ENCODE measurements at regions not wholly inside any gene's neighbourhood (a gene's known extent, or its start where the extent isn't known, plus 50 kb on each side); places are given as distances from the start of the nearest gene placed in this dataset.

DNA sequence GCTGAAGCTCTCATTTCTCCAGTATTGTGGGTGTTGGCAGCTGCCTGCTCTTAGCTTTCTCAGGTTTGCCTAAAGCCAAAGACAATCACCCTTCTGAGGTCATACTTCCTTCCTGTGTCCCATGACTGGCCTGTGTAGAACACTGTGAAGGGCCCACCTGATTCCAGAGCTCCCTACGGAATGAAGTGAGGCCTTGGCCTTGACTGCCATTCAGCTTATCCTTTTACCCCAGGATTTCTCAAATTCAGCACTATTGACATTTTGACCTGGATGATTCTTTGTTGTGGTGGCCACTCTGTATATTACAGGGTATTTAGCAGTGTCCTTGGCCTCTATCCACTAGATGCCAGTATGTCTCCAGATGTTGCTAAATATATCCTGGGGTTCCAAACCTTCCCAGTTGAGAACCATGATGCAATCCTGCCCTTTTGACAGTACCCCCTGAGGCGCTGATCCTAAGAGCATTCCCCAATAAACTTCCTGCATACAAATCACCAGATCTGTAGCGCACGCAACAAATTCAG, 112.3 kb upstream of the KRR1 start (continued):
- TF ChIP-seq, protein P1, sequence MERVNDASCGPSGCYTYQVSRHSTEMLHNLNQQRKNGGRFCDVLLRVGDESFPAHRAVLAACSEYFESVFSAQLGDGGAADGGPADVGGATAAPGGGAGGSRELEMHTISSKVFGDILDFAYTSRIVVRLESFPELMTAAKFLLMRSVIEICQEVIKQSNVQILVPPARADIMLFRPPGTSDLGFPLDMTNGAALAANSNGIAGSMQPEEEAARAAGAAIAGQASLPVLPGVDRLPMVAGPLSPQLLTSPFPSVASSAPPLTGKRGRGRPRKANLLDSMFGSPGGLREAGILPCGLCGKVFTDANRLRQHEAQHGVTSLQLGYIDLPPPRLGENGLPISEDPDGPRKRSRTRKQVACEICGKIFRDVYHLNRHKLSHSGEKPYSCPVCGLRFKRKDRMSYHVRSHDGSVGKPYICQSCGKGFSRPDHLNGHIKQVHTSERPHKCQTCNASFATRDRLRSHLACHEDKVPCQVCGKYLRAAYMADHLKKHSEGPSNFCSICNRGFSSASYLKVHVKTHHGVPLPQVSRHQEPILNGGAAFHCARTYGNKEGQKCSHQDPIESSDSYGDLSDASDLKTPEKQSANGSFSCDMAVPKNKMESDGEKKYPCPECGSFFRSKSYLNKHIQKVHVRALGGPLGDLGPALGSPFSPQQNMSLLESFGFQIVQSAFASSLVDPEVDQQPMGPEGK (CRISPR knock-in tag; IDR thresholded peaks at IDR 0.05), result peak; percentile 44; the same call in 1 of the 2 replicates
- TF ChIP-seq ATF7 (IDR thresholded peaks at IDR 0.05), result 0 out of 2 replicates have a peak, but pooled peaks have one; percentile 8
- no peak; the same call in 1 of the 2 replicates for TF ChIP-seq ATF7 (CRISPR knock-in tag; IDR thresholded peaks at IDR 0.05)
- TF ChIP-seq CREM (IDR thresholded peaks at IDR 0.05), result peak; percentile 73
- no peak for TF ChIP-seq CREM (CRISPR knock-in tag; IDR thresholded peaks at IDR 0.05)
- TF ChIP-seq, protein P2, sequence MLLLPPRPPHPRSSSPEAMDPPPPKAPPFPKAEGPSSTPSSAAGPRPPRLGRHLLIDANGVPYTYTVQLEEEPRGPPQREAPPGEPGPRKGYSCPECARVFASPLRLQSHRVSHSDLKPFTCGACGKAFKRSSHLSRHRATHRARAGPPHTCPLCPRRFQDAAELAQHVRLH (CRISPR knock-in tag; IDR thresholded peaks at IDR 0.05; ENCODE audit: borderline replicate concordance, low read depth), result peak; percentile 79
- TF ChIP-seq, protein P3, sequence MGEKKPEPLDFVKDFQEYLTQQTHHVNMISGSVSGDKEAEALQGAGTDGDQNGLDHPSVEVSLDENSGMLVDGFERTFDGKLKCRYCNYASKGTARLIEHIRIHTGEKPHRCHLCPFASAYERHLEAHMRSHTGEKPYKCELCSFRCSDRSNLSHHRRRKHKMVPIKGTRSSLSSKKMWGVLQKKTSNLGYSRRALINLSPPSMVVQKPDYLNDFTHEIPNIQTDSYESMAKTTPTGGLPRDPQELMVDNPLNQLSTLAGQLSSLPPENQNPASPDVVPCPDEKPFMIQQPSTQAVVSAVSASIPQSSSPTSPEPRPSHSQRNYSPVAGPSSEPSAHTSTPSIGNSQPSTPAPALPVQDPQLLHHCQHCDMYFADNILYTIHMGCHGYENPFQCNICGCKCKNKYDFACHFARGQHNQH (CRISPR knock-in tag; IDR thresholded peaks at IDR 0.05), result peak; percentile 59
- 0 out of 2 replicates have a peak, but pooled peaks have one; percentile 57 for TF ChIP-seq HNF4A (CRISPR knock-in tag; IDR thresholded peaks at IDR 0.05)
- no peak for TF ChIP-seq ZFAT (CRISPR knock-in tag; conservative IDR thresholded peaks at IDR 0.05)
- TF ChIP-seq NFKBIZ (CRISPR knock-in tag; IDR thresholded peaks at IDR 0.05), result peak; percentile 72; the same call in 1 of the 2 replicates
- TF ChIP-seq, protein P4, sequence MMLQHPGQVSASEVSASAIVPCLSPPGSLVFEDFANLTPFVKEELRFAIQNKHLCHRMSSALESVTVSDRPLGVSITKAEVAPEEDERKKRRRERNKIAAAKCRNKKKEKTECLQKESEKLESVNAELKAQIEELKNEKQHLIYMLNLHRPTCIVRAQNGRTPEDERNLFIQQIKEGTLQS (CRISPR knock-in tag; IDR thresholded peaks at IDR 0.05), result peak; percentile 93
- TF ChIP-seq FOXC1 (CRISPR knock-in tag; IDR thresholded peaks at IDR 0.05; ENCODE audit: borderline replicate concordance), result no peak
- TF ChIP-seq KAT7 (CRISPR knock-in tag; IDR thresholded peaks at IDR 0.05; ENCODE audit: borderline replicate concordance), result no peak
- TF ChIP-seq ZNF674 (CRISPR knock-in tag; IDR thresholded peaks at IDR 0.05; ENCODE audit: low read depth), result no peak
- TF ChIP-seq TAF1 (CRISPR knock-in tag; IDR thresholded peaks at IDR 0.05), result no peak
- TF ChIP-seq, protein P5, sequence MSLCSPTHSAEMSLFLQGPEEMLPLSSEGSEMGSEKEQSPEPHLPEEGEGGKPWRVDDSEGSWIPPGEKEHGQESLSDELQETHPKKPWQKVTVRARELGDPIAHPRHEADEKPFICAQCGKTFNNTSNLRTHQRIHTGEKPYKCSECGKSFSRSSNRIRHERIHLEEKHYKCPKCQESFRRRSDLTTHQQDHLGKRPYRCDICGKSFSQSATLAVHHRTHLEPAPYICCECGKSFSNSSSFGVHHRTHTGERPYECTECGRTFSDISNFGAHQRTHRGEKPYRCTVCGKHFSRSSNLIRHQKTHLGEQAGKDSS (CRISPR knock-in tag; IDR thresholded peaks at IDR 0.05; ENCODE audit: borderline replicate concordance, low read depth), result 0 out of 2 replicates have a peak, but pooled peaks have one; percentile 34
- peak; percentile 46; the same call in 1 of the 2 replicates for TF ChIP-seq HOXA3 (CRISPR knock-in tag; IDR thresholded peaks at IDR 0.05)
- 0 out of 2 replicates have a peak, but pooled peaks have one; percentile 28 for TF ChIP-seq HOXA5 (CRISPR knock-in tag; IDR thresholded peaks at IDR 0.05)
- TF ChIP-seq, protein P6, sequence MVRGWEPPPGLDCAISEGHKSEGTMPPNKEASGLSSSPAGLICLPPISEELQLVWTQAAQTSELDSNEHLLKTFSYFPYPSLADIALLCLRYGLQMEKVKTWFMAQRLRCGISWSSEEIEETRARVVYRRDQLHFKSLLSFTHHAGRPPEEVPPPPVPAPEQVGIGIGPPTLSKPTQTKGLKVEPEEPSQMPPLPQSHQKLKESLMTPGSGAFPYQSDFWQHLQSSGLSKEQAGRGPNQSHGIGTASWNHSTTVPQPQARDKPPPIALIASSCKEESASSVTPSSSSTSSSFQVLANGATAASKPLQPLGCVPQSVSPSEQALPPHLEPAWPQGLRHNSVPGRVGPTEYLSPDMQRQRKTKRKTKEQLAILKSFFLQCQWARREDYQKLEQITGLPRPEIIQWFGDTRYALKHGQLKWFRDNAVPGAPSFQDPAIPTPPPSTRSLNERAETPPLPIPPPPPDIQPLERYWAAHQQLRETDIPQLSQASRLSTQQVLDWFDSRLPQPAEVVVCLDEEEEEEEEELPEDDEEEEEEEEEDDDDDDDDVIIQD (CRISPR knock-in tag; IDR thresholded peaks at IDR 0.05; ENCODE audit: low read depth), result peak; percentile 60; the same call in 1 of the 2 replicates
- TF ChIP-seq BORCS8-MEF2B (CRISPR knock-in tag; IDR thresholded peaks at IDR 0.05), result 0 out of 2 replicates have a peak, but pooled peaks have one; percentile 31
- TF ChIP-seq, protein P7, sequence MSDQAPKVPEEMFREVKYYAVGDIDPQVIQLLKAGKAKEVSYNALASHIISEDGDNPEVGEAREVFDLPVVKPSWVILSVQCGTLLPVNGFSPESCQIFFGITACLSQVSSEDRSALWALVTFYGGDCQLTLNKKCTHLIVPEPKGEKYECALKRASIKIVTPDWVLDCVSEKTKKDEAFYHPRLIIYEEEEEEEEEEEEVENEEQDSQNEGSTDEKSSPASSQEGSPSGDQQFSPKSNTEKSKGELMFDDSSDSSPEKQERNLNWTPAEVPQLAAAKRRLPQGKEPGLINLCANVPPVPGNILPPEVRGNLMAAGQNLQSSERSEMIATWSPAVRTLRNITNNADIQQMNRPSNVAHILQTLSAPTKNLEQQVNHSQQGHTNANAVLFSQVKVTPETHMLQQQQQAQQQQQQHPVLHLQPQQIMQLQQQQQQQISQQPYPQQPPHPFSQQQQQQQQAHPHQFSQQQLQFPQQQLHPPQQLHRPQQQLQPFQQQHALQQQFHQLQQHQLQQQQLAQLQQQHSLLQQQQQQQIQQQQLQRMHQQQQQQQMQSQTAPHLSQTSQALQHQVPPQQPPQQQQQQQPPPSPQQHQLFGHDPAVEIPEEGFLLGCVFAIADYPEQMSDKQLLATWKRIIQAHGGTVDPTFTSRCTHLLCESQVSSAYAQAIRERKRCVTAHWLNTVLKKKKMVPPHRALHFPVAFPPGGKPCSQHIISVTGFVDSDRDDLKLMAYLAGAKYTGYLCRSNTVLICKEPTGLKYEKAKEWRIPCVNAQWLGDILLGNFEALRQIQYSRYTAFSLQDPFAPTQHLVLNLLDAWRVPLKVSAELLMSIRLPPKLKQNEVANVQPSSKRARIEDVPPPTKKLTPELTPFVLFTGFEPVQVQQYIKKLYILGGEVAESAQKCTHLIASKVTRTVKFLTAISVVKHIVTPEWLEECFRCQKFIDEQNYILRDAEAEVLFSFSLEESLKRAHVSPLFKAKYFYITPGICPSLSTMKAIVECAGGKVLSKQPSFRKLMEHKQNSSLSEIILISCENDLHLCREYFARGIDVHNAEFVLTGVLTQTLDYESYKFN (CRISPR knock-in tag; conservative IDR thresholded peaks at IDR 0.05), result peak; percentile 21; the same call in 1 of the 2 replicates
